Astrocyte (in vitro differentiated cells and primary cell): ENCODE measurements at regions not wholly inside any gene's neighbourhood (a gene's known extent, or its start where the extent isn't known, plus 50 kb on each side); places are given as distances from the start of the nearest gene placed in this dataset.

Experiments used
- DNase-seq: peaks from one replicate; pipeline ENCODE4 v3.0.0-alpha.2; 2010; ENCODE audit warnings: low read depth
- FAIRE-seq: peaks from 2 replicates; lab custom pipeline; 2011; peaks lifted over from hg19 to GRCh38; lab: Jason Lieb, UNC
- H2AFZ ChIP-seq: 2 replicates; pipeline ENCODE4 v1.6.0; 2012; ENCODE audit warnings: low read depth, low read length, inconsistent platforms
- H3K27ac ChIP-seq: 2 replicates; pipeline ENCODE4 v1.5.1; 2011; ENCODE audit warnings: low read depth, low read length, inconsistent platforms
- H3K27me3 ChIP-seq: 2 replicates; pipeline ENCODE4 v1.6.0; 2011; ENCODE audit warnings: low read length, inconsistent platforms; ENCODE audit not compliant: insufficient read depth
- H3K36me3 ChIP-seq: 2 replicates; pipeline ENCODE4 v1.5.1; 2011; ENCODE audit warnings: low read length, inconsistent platforms; ENCODE audit not compliant: insufficient read depth
- H3K4me1 ChIP-seq: 2 replicates; pipeline ENCODE4 v1.5.1; 2011; ENCODE audit warnings: low read length, inconsistent platforms; ENCODE audit not compliant: insufficient read depth
- H3K4me2 ChIP-seq: 2 replicates; pipeline ENCODE4 v1.6.0; 2012; ENCODE audit warnings: low read length, inconsistent platforms
- H3K4me3 ChIP-seq: 2 replicates; pipeline ENCODE4 v1.5.1; 2011; ENCODE audit warnings: low read depth, mild to moderate bottlenecking, low read length, inconsistent platforms; ENCODE audit not compliant: insufficient read depth
- H3K79me2 ChIP-seq: 2 replicates; pipeline ENCODE4 v1.6.0; 2012; ENCODE audit warnings: mild to moderate bottlenecking, low read length, inconsistent platforms; ENCODE audit not compliant: insufficient read depth
- H3K9ac ChIP-seq: 2 replicates; pipeline ENCODE4 v1.6.0; 2012; ENCODE audit warnings: mild to moderate bottlenecking, low read length, inconsistent platforms
- H3K9me3 ChIP-seq: 2 replicates; pipeline ENCODE4 v1.5.1; 2012; ENCODE audit warnings: low read depth, mild to moderate bottlenecking, low read length, inconsistent platforms; ENCODE audit not compliant: insufficient read depth
- H4K20me1 ChIP-seq: 2 replicates; pipeline ENCODE4 v1.6.0; 2012; ENCODE audit warnings: low read length, inconsistent platforms; ENCODE audit not compliant: insufficient read depth
- H3K27ac Mint-ChIP-seq: one replicate; pipeline ENCODE4 v1.8.0; 2021; ENCODE audit warnings: mild to moderate bottlenecking, mixed read lengths; ENCODE audit not compliant: unreplicated experiment
- H3K27me3 Mint-ChIP-seq: one replicate; pipeline ENCODE4 v1.8.0; 2021; ENCODE audit warnings: low read depth, mixed read lengths; ENCODE audit not compliant: unreplicated experiment
- H3K36me3 Mint-ChIP-seq: one replicate; pipeline ENCODE4 v1.8.0; 2021; ENCODE audit warnings: low read depth, mixed read lengths; ENCODE audit not compliant: unreplicated experiment
- H3K4me1 Mint-ChIP-seq: one replicate; pipeline ENCODE4 v1.8.0; 2021; ENCODE audit warnings: low read depth, mixed read lengths; ENCODE audit not compliant: unreplicated experiment
- H3K4me3 Mint-ChIP-seq: one replicate; pipeline ENCODE4 v1.8.0; 2021; ENCODE audit warnings: mild to moderate bottlenecking, moderate library complexity, mixed read lengths; ENCODE audit not compliant: unreplicated experiment
- H3K9me3 Mint-ChIP-seq: one replicate; pipeline ENCODE4 v1.8.0; 2021; ENCODE audit warnings: mild to moderate bottlenecking, mixed read lengths; ENCODE audit not compliant: unreplicated experiment
- EZH2 ChIP-seq: IDR thresholded peaks from 2 replicates; pipeline ENCODE4 v1.6.1; 2012; ENCODE audit warnings: mild to moderate bottlenecking, low read length, inconsistent platforms; ENCODE audit not compliant: insufficient read depth
- TF ChIP-seq, protein P1 (sequence below): IDR thresholded peaks from 2 replicates; pipeline ENCODE4 v1.5.1; 2011; ENCODE audit warnings: low read depth, mild to moderate bottlenecking, inconsistent platforms, low read length, moderate library complexity; ENCODE audit not compliant: insufficient read depth

DNA sequence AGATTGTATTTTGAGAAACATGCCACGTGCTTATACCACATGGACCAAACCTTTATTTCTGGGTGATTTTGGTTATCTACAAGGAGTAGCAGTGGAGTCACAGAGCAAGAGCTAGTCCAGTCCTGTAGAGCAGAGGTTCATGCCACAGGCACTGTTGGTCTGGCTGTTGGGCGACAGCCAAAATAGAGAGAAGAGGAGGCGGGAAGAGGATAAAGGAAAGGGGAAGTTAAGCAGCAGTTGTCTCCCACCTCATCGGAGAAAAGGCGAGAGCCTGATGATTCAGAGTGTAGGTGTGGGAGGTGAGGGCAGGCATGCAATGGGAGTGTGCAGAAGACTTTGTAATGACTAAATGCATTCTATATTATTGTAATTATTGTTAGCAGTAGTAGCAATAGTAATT is 237.5 kb upstream of the ROPN1 start:
- H2AFZ ChIP-seq, result no peak overlapping the region
- peaks cover 6% of the 10 kb centered on the region for H3K4me1 ChIP-seq
- H3K4me3 ChIP-seq, result no peak overlapping the region
- no peak overlapping the region for H3K4me2 ChIP-seq
- H3K9ac ChIP-seq, result no peak overlapping the region
- H3K27ac ChIP-seq, result no peak overlapping the region
- TF ChIP-seq EZH2, result no peak
- TF ChIP-seq, protein P1, sequence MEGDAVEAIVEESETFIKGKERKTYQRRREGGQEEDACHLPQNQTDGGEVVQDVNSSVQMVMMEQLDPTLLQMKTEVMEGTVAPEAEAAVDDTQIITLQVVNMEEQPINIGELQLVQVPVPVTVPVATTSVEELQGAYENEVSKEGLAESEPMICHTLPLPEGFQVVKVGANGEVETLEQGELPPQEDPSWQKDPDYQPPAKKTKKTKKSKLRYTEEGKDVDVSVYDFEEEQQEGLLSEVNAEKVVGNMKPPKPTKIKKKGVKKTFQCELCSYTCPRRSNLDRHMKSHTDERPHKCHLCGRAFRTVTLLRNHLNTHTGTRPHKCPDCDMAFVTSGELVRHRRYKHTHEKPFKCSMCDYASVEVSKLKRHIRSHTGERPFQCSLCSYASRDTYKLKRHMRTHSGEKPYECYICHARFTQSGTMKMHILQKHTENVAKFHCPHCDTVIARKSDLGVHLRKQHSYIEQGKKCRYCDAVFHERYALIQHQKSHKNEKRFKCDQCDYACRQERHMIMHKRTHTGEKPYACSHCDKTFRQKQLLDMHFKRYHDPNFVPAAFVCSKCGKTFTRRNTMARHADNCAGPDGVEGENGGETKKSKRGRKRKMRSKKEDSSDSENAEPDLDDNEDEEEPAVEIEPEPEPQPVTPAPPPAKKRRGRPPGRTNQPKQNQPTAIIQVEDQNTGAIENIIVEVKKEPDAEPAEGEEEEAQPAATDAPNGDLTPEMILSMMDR, result no peak
- H3K36me3 ChIP-seq, result no peaks in the 10 kb centered on the region
- FAIRE-seq (no peak), DNase-seq (peak; percentile 44)
- Mint-ChIP-seq H3K36me3 (peaks cover 7% of the 10 kb centered on the region), H3K4me1 (peaks cover 3% of the 10 kb centered on the region), H3K4me3 (no peak overlapping the region), H3K27ac (no peak overlapping the region), H3K9me3 (peaks cover 10% of the 10 kb centered on the region), H3K27me3 (peaks cover 14% of the 10 kb centered on the region)
- no peaks in the 10 kb centered on the region for H3K27me3 ChIP-seq
- H3K9me3 ChIP-seq, result peaks cover 3% of the 10 kb centered on the region
- no peaks in the 10 kb centered on the region for H3K79me2 ChIP-seq
- H4K20me1 ChIP-seq, result peaks cover 3% of the 10 kb centered on the region

DNA sequence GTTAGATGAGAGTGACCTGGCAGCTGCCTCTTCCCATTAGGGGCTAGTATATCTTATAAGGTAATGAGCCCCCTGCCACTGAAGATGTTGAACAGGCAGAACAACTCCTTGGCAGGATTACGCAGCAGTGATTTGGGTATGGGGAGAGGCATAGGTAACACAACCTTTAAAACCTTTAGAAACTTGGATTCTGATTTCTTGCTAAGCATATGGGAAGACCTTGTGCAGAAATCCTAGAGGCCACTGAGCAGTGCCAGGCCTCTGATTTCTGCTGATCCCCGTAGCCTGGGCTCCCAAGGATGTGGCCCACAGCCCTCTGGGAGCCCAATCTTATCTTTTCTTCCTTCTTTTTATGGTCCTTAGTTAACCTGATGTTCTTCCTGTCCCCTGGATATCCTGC is 237.9 kb upstream of the ROPN1 start:
- no peak overlapping the region for H3K4me3 Mint-ChIP-seq
- H3K9me3 Mint-ChIP-seq, result peaks cover 10% of the 10 kb centered on the region
- Histone ChIP-seq H2AFZ (no peak overlapping the region), H3K4me2 (no peak overlapping the region), H3K27ac (no peak overlapping the region), H3K4me1 (peaks cover 6% of the 10 kb centered on the region), H3K4me3 (no peak overlapping the region), H4K20me1 (peaks cover 3% of the 10 kb centered on the region), H3K79me2 (no peaks in the 10 kb centered on the region), H3K9ac (no peak overlapping the region), H3K27me3 (no peaks in the 10 kb centered on the region), H3K36me3 (no peaks in the 10 kb centered on the region), H3K9me3 (peaks cover 3% of the 10 kb centered on the region)
- no peak for DNase-seq
- H3K27ac Mint-ChIP-seq, result no peak overlapping the region
- peaks cover 17% of the 10 kb centered on the region for H3K27me3 Mint-ChIP-seq
- TF ChIP-seq, protein P1, result no peak
- TF ChIP-seq EZH2, result no peak
- FAIRE-seq, result no peak
- peaks cover 9% of the 10 kb centered on the region for H3K36me3 Mint-ChIP-seq
- peaks cover 3% of the 10 kb centered on the region for H3K4me1 Mint-ChIP-seq

DNA sequence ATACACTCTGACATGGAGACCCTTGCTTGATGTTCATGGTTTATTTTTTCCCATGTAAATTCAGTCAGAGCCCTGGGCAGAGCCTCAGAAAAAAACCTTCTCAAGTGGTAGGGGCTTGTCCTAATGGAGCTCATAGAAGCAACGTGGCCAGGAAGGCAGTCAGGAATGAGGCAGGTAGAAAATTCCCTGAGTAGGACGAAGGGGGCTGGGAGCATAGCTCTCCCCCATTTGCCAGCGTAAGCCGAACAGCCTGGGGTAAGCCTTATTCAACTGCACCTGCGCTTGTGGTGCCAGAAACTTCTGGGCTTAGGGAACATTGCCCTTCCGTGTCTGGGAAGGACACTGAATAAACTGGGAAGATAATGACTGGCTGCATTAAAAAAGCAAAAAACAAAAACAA is 238.5 kb upstream of the ROPN1 start:
- H3K9me3 Mint-ChIP-seq, result peaks cover 10% of the 10 kb centered on the region

More for the DNA sequence above, 238.5 kb upstream of the ROPN1 start:
- Histone ChIP-seq H3K4me3 (no peak overlapping the region), H3K4me2 (no peak overlapping the region), H3K9ac (no peak overlapping the region), H4K20me1 (peaks cover 3% of the 10 kb centered on the region), H3K27ac (no peak overlapping the region), H2AFZ (no peak overlapping the region), H3K79me2 (no peaks in the 10 kb centered on the region), H3K4me1 (peaks cover 6% of the 10 kb centered on the region), H3K9me3 (peaks cover 3% of the 10 kb centered on the region), H3K36me3 (no peaks in the 10 kb centered on the region), H3K27me3 (no peaks in the 10 kb centered on the region)
- Mint-ChIP-seq H3K4me3 (no peak overlapping the region), H3K27ac (no peak overlapping the region), H3K4me1 (peaks cover 3% of the 10 kb centered on the region), H3K27me3 (peaks cover 17% of the 10 kb centered on the region), H3K36me3 (peaks cover 9% of the 10 kb centered on the region)
- no peak for DNase-seq
- TF ChIP-seq, protein P1, result no peak
- no peak for TF ChIP-seq EZH2
- FAIRE-seq, result no peak
